Aorta (tissue), 5 donors: ENCODE measurements at regions not wholly inside any gene's neighbourhood (a gene's known extent, or its start where the extent isn't known, plus 50 kb on each side); places are given as distances from the start of the nearest gene placed in this dataset.
A peak's percentile ranks its signal among the peaks of the same experiment; 100 is the strongest.

Experiments used
- ATAC-seq: fragments of 200-7000 bp; cut with Tn5 transposase; one replicate; pipeline ENCODE4 v1.9.1; 2022; ENCODE audit warnings: moderate library complexity; ENCODE audit not compliant: low FRiP score
- DNase-seq, 2 donors: peaks; one replicate each; pipeline ENCODE4 v3.0.0-alpha.2; 2020
- H3K27ac ChIP-seq, 2 donors: one replicate each; pipeline ENCODE4 v1.5.1; 2013; ENCODE audit warnings: low read length in 2 of 2, mild to moderate bottlenecking in 2 of 2, moderate library complexity in 2 of 2, control low read depth in 1 of 2, inconsistent platforms in 1 of 2, low read depth in 1 of 2
- H3K27me3 ChIP-seq, 2 donors: one replicate each; pipeline ENCODE4 v1.6.1; 2013; ENCODE audit warnings: control low read depth in 1 of 2, low read length in 1 of 2, mild to moderate bottlenecking in 1 of 2, moderate library complexity in 1 of 2; ENCODE audit not compliant: insufficient read depth in 2 of 2, control insufficient read depth in 1 of 2
- H3K36me3 ChIP-seq, 2 donors: one replicate each; pipeline ENCODE4 v1.6.1; 2013; ENCODE audit warnings: control low read depth in 1 of 2, low read length in 1 of 2, mild to moderate bottlenecking in 1 of 2; ENCODE audit not compliant: insufficient read depth in 2 of 2, control insufficient read depth in 1 of 2
- H3K4me1 ChIP-seq, 2 donors: one replicate each; pipeline ENCODE4 v1.6.1; 2013; ENCODE audit warnings: low read length in 2 of 2, control low read depth in 1 of 2, mild to moderate bottlenecking in 1 of 2, moderate library complexity in 1 of 2; ENCODE audit not compliant: insufficient read depth in 2 of 2, control insufficient read depth in 1 of 2
- H3K4me3 ChIP-seq, 2 donors: one replicate each; pipeline ENCODE4 v1.5.1; 2013; ENCODE audit warnings: low read length in 2 of 2, control low read depth in 1 of 2, mild to moderate bottlenecking in 1 of 2
- H3K9me3 ChIP-seq: one replicate; pipeline ENCODE4 v1.6.1; 2013; ENCODE audit warnings: mild to moderate bottlenecking, low read length; ENCODE audit not compliant: control insufficient read depth
- WGBS, 2 donors: extraction: QIAGEN DNeasy Blood & Tissue Kit; methylation state at CpG; one replicate each; pipeline ENCODE4 v1.1.7; 2013; 5-methylcytosine and 5-hydroxymethylcytosine counted together
- intact Hi-C, 2 donors: fragments of 100-400 bp; cut with DNase I; formaldehyde crosslinking; loops; one replicate each; pipeline versions ENCODE4 v1.14.2 to v1.15.0; 2022
- donor health status: healthy with polysubstance abuse.
- donor health status: Bipolar disorder and iron deficiency.
- donor health status: DM: no; HTN: no; CAD: no.
- donor health status: DM: no; HTN: no; CAD: no.
- donor health status: DM: yes; HTN: yes; CAD: no.

- intact Hi-C loops: no loop called here
- Histone ChIP-seq H3K9me3 (no peaks in the 10 kb centered on the region), H3K27me3 (no peaks in the 10 kb centered on the region), H3K4me3 (peak overlapping the region; percentile 6 to 8), H3K36me3 (no peaks in the 10 kb centered on the region), H3K27ac (peak overlapping the region in 1 of 2 donors; percentile 72), H3K4me1 (no peaks in the 10 kb centered on the region)
- DNase-seq: peak; percentile 77 to 83
- WGBS, 2 donors: 2 to 5% methylated on average over 68 to 73 of the region's 73 CpGs
- ATAC-seq: peak; percentile 51
Observed at GRCh38 chrX:40171513-40172400, 74.0 kb upstream of the BCOR start.

- Histone ChIP-seq H3K4me3 (peak overlapping the region in 1 of 2 donors; percentile 6), H3K27me3 (no peaks in the 10 kb centered on the region), H3K27ac (peak overlapping the region in 1 of 2 donors; percentile 72), H3K36me3 (no peaks in the 10 kb centered on the region), H3K4me1 (no peaks in the 10 kb centered on the region), H3K9me3 (no peaks in the 10 kb centered on the region)
- ATAC-seq: no peak
- DNase-seq: no peak
- intact Hi-C loops: no loop called here
- WGBS, 2 donors: 27 to 38% methylated on average over 17 of the region's 17 CpGs
Observed at GRCh38 chrX:40170830-40171512, 73.2 kb upstream of the BCOR start.

GRCh38 chrX:40169193-40170101, 71.7 kb upstream of the BCOR start:
- H3K4me3 ChIP-seq: no peak overlapping the region
- 48 to 91% methylated on average over 44 of the region's 44 CpGs for WGBS, 2 donors
- H3K27ac ChIP-seq: no peak overlapping the region
- no peaks in the 10 kb centered on the region for H3K36me3 ChIP-seq
- no peaks in the 10 kb centered on the region for H3K27me3 ChIP-seq
- DNase-seq: peak in 1 of 2 donors; percentile 78
- intact Hi-C loops: no loop called here
- no peaks in the 10 kb centered on the region for H3K9me3 ChIP-seq
- no peak for ATAC-seq
- no peaks in the 10 kb centered on the region for H3K4me1 ChIP-seq

- 40 to 91% methylated on average over 32 to 39 of the region's 39 CpGs for whole genome bisulfite sequencing, 2 donors
- no peaks in the 10 kb centered on the region for H3K36me3 ChIP-seq
- H3K27me3 ChIP-seq: no peaks in the 10 kb centered on the region
- no peak for ATAC-seq
- intact Hi-C loops: no loop called here
- H3K4me1 ChIP-seq: no peaks in the 10 kb centered on the region
- no peak for DNase-seq
- no peak overlapping the region for H3K4me3 ChIP-seq
- H3K9me3 ChIP-seq: no peaks in the 10 kb centered on the region
- H3K27ac ChIP-seq: no peak overlapping the region
Observed at GRCh38 chrX:40168480-40169011, 70.8 kb upstream of the BCOR start.

GRCh38 chrX:40167850-40168479, 70.2 kb upstream of the BCOR start:
- no peaks in the 10 kb centered on the region for H3K27me3 ChIP-seq
- H3K4me1 ChIP-seq: no peaks in the 10 kb centered on the region
- intact Hi-C loops: no loop called here
- DNase-seq (peak; percentile 63 to 85), ATAC-seq (no peak)
- H3K27ac ChIP-seq: no peak overlapping the region
- H3K4me3 ChIP-seq: peak overlapping the region in 1 of 2 donors; percentile 56
- WGBS, 2 donors: 11% methylated on average over 46 of the region's 46 CpGs
- no peaks in the 10 kb centered on the region for H3K9me3 ChIP-seq
- no peaks in the 10 kb centered on the region for H3K36me3 ChIP-seq

- H3K4me1 ChIP-seq: no peaks in the 10 kb centered on the region
- WGBS, 2 donors: 2 to 4% methylated on average over 41 of the region's 41 CpGs
- ATAC-seq (no peak), DNase-seq (peak in 1 of 2 donors; percentile 56)
- peak overlapping the region in 1 of 2 donors; percentile 56 for H3K4me3 ChIP-seq
- no peak overlapping the region for H3K27ac ChIP-seq
- H3K27me3 ChIP-seq: no peaks in the 10 kb centered on the region
- no peaks in the 10 kb centered on the region for H3K36me3 ChIP-seq
- intact Hi-C loops: no loop called here
- H3K9me3 ChIP-seq: no peaks in the 10 kb centered on the region
Observed at GRCh38 chrX:40167233-40167849, 69.6 kb upstream of the BCOR start.

DNA sequence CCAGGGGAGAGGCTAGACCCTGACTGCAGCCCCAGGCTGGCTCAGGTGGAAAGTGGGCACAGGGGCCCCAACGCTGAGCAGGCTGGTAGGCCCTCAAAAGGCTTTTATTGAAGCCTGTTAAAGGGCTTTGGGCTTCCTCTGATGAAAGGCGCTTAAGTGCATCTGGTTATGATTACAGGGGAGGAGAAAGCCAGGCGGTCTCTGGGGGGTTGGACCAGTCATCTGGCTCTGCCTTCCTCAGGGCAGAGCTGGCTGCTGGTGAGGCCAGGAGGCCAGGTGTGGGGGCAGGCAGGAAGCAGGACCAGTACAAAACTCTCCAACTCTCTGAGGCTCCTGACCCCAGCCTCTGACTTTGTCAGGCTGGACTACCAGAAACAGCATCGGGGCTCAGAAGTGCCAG, 68.8 kb upstream of the BCOR start:
- H3K4me3 ChIP-seq: no peak overlapping the region
- DNase-seq: no peak
- no peaks in the 10 kb centered on the region for H3K27me3 ChIP-seq
- no peak overlapping the region for H3K27ac ChIP-seq
- H3K9me3 ChIP-seq: no peaks in the 10 kb centered on the region
- no peak for ATAC-seq
- intact Hi-C loops: no loop called here
- H3K4me1 ChIP-seq: no peaks in the 10 kb centered on the region
- 39 to 64% methylated on average over 4 of the region's 4 CpGs for WGBS, 2 donors
- no peaks in the 10 kb centered on the region for H3K36me3 ChIP-seq
